HEK293 (cell line): ENCODE measurements at regions not wholly inside any gene's neighbourhood (a gene's known extent, or its start where the extent isn't known, plus 50 kb on each side); places are given as distances from the start of the nearest gene placed in this dataset.

Source experiments
- CTCF ChIA-PET: fragments of 350-600 bp; formaldehyde crosslinking; extraction: SDS; loops from one replicate; lab custom pipeline; 2021; ENCODE audit warnings: antibody characterized with exemption; lab: Yijun Ruan, JAX
- POLR2A ChIA-PET: fragments of 300-600 bp; formaldehyde crosslinking; extraction: SDS; loops from one replicate; lab custom pipeline; 2020; ENCODE audit warnings: antibody characterized with exemption, inconsistent platforms; lab: Yijun Ruan, JAX
- H3K27ac ChIP-seq: fragments of 200-500 bp; sonication (Bioruptor generic); 2 replicates; pipeline ENCODE4 v1.5.1; 2014; ENCODE audit warnings: low read depth, low read length, control low read depth, inconsistent platforms; ENCODE audit errors: extremely low read depth
- H3K36me3 ChIP-seq, 2 experiments: fragments of 200-500 bp in 1 of 2; sonication (Bioruptor generic) in 1 of 2; 1 replicate in 1 of 2; 2 replicates in 1 of 2; pipeline ENCODE4 v1.5.1; 2014 to 2017; ENCODE audit warnings: inconsistent platforms in 2 of 2, low read length in 2 of 2; ENCODE audit not compliant: control insufficient read depth in 2 of 2, insufficient read depth in 1 of 2
- H3K4me1 ChIP-seq: fragments of 200-500 bp; sonication (Bioruptor generic); 2 replicates; pipeline ENCODE4 v1.5.1; 2014; ENCODE audit warnings: mild to moderate bottlenecking, low read length, inconsistent platforms; ENCODE audit not compliant: control insufficient read depth, insufficient read depth
- H3K4me3 ChIP-seq: 2 replicates; pipeline ENCODE4 v1.5.1; 2011; ENCODE audit warnings: low read depth, mild to moderate bottlenecking, control low read depth, low read length, moderate library complexity
- H3K9me3 ChIP-seq: fragments of 200-500 bp; sonication (Bioruptor generic); 2 replicates; pipeline ENCODE4 v1.5.1; 2014; ENCODE audit warnings: low read depth, low read length, inconsistent platforms; ENCODE audit not compliant: control insufficient read depth, insufficient read depth
- GLI4 ChIP-seq: fragments of 450-650 bp; formaldehyde crosslinking; IDR thresholded peaks from 2 replicates; pipeline ENCODE4 v1.5.1; 2016; ENCODE audit warnings: missing biosample characterization, missing genetic modification characterization
- REST ChIP-seq: fragments of 450-650 bp; formaldehyde crosslinking; IDR thresholded peaks from 2 replicates; pipeline ENCODE4 v1.5.1; 2016; ENCODE audit warnings: missing biosample characterization, missing genetic modification characterization
- SALL2 ChIP-seq: fragments of 450-650 bp; formaldehyde crosslinking; IDR thresholded peaks from 2 replicates; pipeline ENCODE4 v1.5.0; 2017; ENCODE audit warnings: missing biosample characterization, mild to moderate bottlenecking, missing genetic modification characterization, borderline replicate concordance
- TSHZ1 ChIP-seq: fragments of 450-650 bp; formaldehyde crosslinking; IDR thresholded peaks from 2 replicates; pipeline ENCODE4 v1.5.1; 2016; ENCODE audit warnings: missing biosample characterization, missing genetic modification characterization, borderline replicate concordance
- ZBTB1 ChIP-seq: fragments of 450-650 bp; formaldehyde crosslinking; IDR thresholded peaks from 2 replicates; pipeline ENCODE4 v1.5.1; 2016; ENCODE audit warnings: missing biosample characterization, missing genetic modification characterization
- ZFP37 ChIP-seq: fragments of 450-650 bp; formaldehyde crosslinking; IDR thresholded peaks from 2 replicates; pipeline ENCODE4 v1.5.1; 2016; ENCODE audit warnings: missing biosample characterization, missing genetic modification characterization
- ZFP69B ChIP-seq: fragments of 450-650 bp; formaldehyde crosslinking; IDR thresholded peaks from 2 replicates; pipeline ENCODE4 v1.5.1; 2016; ENCODE audit warnings: missing biosample characterization, missing genetic modification characterization
- ZNF138 ChIP-seq: fragments of 450-650 bp; formaldehyde crosslinking; IDR thresholded peaks from 2 replicates; pipeline ENCODE4 v1.5.1; 2016; ENCODE audit warnings: missing biosample characterization, missing genetic modification characterization, borderline replicate concordance
- ZNF2 ChIP-seq: fragments of 450-650 bp; formaldehyde crosslinking; IDR thresholded peaks from 2 replicates; pipeline ENCODE4 v1.5.1; 2016; ENCODE audit warnings: missing biosample characterization, missing genetic modification characterization
- ZNF239 ChIP-seq: fragments of 450-650 bp; formaldehyde crosslinking; IDR thresholded peaks from 2 replicates; pipeline ENCODE4 v1.5.1; 2016; ENCODE audit warnings: missing biosample characterization, missing genetic modification characterization
- ZNF394 ChIP-seq: fragments of 450-650 bp; formaldehyde crosslinking; IDR thresholded peaks from 2 replicates; pipeline ENCODE4 v1.5.1; 2016; ENCODE audit warnings: missing biosample characterization, missing genetic modification characterization, mild to moderate bottlenecking, moderate library complexity, borderline replicate concordance
- ZNF548 ChIP-seq: fragments of 450-650 bp; formaldehyde crosslinking; IDR thresholded peaks from 2 replicates; pipeline ENCODE4 v1.5.1; 2016; ENCODE audit warnings: missing biosample characterization, missing genetic modification characterization
- ZNF555 ChIP-seq: fragments of 450-650 bp; formaldehyde crosslinking; conservative IDR thresholded peaks from 2 replicates; pipeline ENCODE4 v1.5.1; 2017; ENCODE audit warnings: missing biosample characterization, mild to moderate bottlenecking, missing genetic modification characterization, inconsistent platforms
- ZNF560 ChIP-seq: fragments of 450-650 bp; formaldehyde crosslinking; IDR thresholded peaks from 2 replicates; pipeline ENCODE4 v1.5.1; 2017; ENCODE audit warnings: missing biosample characterization, missing genetic modification characterization, borderline replicate concordance
- ZNF600 ChIP-seq: fragments of 450-650 bp; formaldehyde crosslinking; IDR thresholded peaks from 2 replicates; pipeline ENCODE4 v1.5.1; 2016; ENCODE audit warnings: missing biosample characterization, missing genetic modification characterization
- ZNF645 ChIP-seq: fragments of 450-650 bp; formaldehyde crosslinking; IDR thresholded peaks from 2 replicates; pipeline ENCODE4; 2016; ENCODE audit warnings: missing biosample characterization, missing genetic modification characterization
- ZNF707 ChIP-seq: fragments of 450-650 bp; formaldehyde crosslinking; IDR thresholded peaks from 2 replicates; pipeline ENCODE4 v1.5.1; 2016; ENCODE audit warnings: missing biosample characterization, missing genetic modification characterization
- ZNF76 ChIP-seq: fragments of 450-650 bp; formaldehyde crosslinking; IDR thresholded peaks from 2 replicates; pipeline ENCODE4; 2016; ENCODE audit warnings: low read depth, missing biosample characterization, missing genetic modification characterization, borderline replicate concordance
- ZNF777 ChIP-seq: fragments of 450-650 bp; formaldehyde crosslinking; IDR thresholded peaks from 2 replicates; pipeline ENCODE4 v1.5.1; 2017; ENCODE audit warnings: missing biosample characterization, missing genetic modification characterization, borderline replicate concordance
- TF ChIP-seq, protein P1 (sequence below): fragments of 450-650 bp; formaldehyde crosslinking; IDR thresholded peaks from 2 replicates; pipeline ENCODE4 v1.5.1; 2016; ENCODE audit warnings: missing biosample characterization, missing genetic modification characterization
- TF ChIP-seq, protein P2 (sequence below): fragments of 450-650 bp; formaldehyde crosslinking; IDR thresholded peaks from 2 replicates; pipeline ENCODE4 v1.5.1; 2017; ENCODE audit warnings: missing biosample characterization, missing genetic modification characterization

DNA sequence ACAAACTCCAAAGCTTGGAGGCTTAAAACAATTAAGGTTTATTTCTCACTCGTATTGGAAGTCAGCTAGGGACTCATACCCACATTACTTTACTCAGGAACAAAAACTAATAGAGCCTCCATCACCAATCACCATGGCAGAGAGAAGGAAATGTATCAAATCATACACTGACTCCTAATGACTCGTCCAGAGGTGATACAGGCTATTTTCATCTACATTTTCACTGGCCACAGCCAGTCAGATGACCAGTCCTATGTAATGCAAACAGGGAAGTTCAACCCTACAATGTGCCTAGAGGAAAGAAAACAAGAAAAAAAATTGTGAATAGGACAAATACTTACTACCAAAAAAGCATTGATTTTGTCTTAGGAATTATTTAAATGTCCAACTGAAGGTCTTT lies 110.3 kb downstream of the SEC16B start (continued):
- no peak for TF ChIP-seq ZBTB1
- TF ChIP-seq ZNF560 = no peak
- TF ChIP-seq ZFP37 (tag by site-specific recombination) = no peak
- TF ChIP-seq ZNF548 (tag by site-specific recombination) = no peak
- TF ChIP-seq ZFP69B (tag by site-specific recombination) = no peak
- no peak for TF ChIP-seq REST (tag by site-specific recombination)
- TF ChIP-seq ZNF138 = no peak
- no peak for TF ChIP-seq ZNF394 (tag by site-specific recombination)

DNA sequence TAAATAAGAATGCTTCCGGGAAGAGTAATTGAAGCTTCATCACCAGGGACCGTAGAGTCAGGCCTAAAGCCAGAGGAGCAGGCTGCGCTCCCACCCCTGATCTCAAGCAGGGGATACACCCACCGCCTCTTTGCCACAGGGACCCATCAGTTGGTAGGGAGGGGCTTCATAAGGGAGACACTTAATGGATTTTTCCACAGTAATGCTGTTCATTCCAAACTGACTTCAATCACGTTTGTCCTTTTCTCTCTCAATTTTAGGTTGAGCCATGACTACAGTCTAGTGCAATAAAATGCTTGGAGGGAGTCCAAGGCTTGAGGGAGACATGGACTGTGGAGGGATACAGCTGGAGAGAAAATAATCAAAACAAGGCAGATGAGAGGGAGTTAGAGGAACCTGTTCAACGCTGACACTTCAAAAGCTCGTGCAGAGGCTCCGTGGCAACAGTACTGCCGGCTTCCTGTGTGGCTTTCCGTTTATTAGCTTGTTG lies 111.5 kb downstream of the SEC16B start:
- no peak overlapping the region for H3K4me3 ChIP-seq
- H3K9me3 ChIP-seq = no peaks in the 10 kb centered on the region
- H3K4me1 ChIP-seq = no peaks in the 10 kb centered on the region
- H3K27ac ChIP-seq = no peak overlapping the region
- POLR2A ChIA-PET = no interaction called here
- H3K36me3 ChIP-seq = no peaks in the 10 kb centered on the region
- CTCF ChIA-PET = interaction anchor here (0.6 kb wide), 1 partner anchor 15 kb away, joined by 4 read pairs; no protein-coding TSS in a partner anchor
- no peak for TF ChIP-seq GLI4
- TF ChIP-seq, protein P1, sequence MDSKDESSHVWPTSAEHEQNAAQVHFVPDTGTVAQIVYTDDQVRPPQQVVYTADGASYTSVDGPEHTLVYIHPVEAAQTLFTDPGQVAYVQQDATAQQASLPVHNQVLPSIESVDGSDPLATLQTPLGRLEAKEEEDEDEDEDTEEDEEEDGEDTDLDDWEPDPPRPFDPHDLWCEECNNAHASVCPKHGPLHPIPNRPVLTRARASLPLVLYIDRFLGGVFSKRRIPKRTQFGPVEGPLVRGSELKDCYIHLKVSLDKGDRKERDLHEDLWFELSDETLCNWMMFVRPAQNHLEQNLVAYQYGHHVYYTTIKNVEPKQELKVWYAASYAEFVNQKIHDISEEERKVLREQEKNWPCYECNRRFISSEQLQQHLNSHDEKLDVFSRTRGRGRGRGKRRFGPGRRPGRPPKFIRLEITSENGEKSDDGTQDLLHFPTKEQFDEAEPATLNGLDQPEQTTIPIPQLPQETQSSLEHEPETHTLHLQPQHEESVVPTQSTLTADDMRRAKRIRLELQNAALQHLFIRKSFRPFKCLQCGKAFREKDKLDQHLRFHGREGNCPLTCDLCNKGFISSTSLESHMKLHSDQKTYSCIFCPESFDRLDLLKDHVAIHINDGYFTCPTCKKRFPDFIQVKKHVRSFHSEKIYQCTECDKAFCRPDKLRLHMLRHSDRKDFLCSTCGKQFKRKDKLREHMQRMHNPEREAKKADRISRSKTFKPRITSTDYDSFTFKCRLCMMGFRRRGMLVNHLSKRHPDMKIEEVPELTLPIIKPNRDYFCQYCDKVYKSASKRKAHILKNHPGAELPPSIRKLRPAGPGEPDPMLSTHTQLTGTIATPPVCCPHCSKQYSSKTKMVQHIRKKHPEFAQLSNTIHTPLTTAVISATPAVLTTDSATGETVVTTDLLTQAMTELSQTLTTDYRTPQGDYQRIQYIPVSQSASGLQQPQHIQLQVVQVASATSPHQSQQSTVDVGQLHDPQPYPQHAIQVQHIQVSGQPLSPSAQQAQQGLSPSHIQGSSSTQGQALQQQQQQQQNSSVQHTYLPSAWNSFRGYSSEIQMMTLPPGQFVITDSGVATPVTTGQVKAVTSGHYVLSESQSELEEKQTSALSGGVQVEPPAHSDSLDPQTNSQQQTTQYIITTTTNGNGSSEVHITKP (tag by site-specific recombination) = no peak
- no peak for TF ChIP-seq ZNF645

- no peaks in the 10 kb centered on the region for H3K36me3 ChIP-seq
- ChIA-PET POLR2A (no interaction called here), CTCF (no interaction called here)
- no peak overlapping the region for H3K4me3 ChIP-seq
- TF ChIP-seq ZNF76 = no peak
- TF ChIP-seq ZNF600 (tag by site-specific recombination) = no peak
- no peak for TF ChIP-seq ZNF239
- TF ChIP-seq, protein P2, sequence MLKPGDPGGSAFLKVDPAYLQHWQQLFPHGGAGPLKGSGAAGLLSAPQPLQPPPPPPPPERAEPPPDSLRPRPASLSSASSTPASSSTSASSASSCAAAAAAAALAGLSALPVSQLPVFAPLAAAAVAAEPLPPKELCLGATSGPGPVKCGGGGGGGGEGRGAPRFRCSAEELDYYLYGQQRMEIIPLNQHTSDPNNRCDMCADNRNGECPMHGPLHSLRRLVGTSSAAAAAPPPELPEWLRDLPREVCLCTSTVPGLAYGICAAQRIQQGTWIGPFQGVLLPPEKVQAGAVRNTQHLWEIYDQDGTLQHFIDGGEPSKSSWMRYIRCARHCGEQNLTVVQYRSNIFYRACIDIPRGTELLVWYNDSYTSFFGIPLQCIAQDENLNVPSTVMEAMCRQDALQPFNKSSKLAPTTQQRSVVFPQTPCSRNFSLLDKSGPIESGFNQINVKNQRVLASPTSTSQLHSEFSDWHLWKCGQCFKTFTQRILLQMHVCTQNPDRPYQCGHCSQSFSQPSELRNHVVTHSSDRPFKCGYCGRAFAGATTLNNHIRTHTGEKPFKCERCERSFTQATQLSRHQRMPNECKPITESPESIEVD = no peak
- no peak for TF ChIP-seq TSHZ1 (tag by site-specific recombination)
- TF ChIP-seq SALL2 (tag by site-specific recombination) = no peak
- no peak for TF ChIP-seq ZNF2 (tag by site-specific recombination)
- no peak for TF ChIP-seq ZNF777 (tag by site-specific recombination)
- TF ChIP-seq ZNF707 (tag by site-specific recombination) = no peak
- no peak for TF ChIP-seq GLI4
- no peak for TF ChIP-seq ZNF555 (tag by site-specific recombination)
- H3K4me1 ChIP-seq = no peaks in the 10 kb centered on the region
- no peaks in the 10 kb centered on the region for H3K9me3 ChIP-seq
- H3K27ac ChIP-seq = no peak overlapping the region
These were observed 112.6 kb downstream of the SEC16B start for GRCh38 chr1:177857285-177857684.
